Gastrocnemius medialis (tissue), 4 donors: ENCODE measurements at regions not wholly inside any gene's neighbourhood (a gene's known extent, or its start where the extent isn't known, plus 50 kb on each side); places are given as distances from the start of the nearest gene placed in this dataset.

Experiments used
- POLR2A ChIP-seq, 2 donors: fragments of 450-650 bp; IDR thresholded peaks; one replicate each; pipeline ENCODE4 v1.6.1; 2017; ENCODE audit warnings: antibody characterized with exemption in 2 of 2, mild to moderate bottlenecking in 2 of 2, moderate library complexity in 2 of 2
- TF ChIP-seq, protein P1 (sequence below), 5 experiments: fragments of 450-650 bp in 3 of 5; fragments of 200-600 bp in 2 of 5; sonication (generic) in 2 of 5; IDR thresholded peaks in 4 of 5; conservative IDR thresholded peaks in 1 of 5; 1 replicate in 4 of 5; 2 replicates in 1 of 5; pipeline ENCODE4 v1.5.1; 2016 to 2019; ENCODE audit warnings: antibody characterized with exemption in 5 of 5, mild to moderate bottlenecking in 3 of 5, moderate library complexity in 3 of 5

DNA sequence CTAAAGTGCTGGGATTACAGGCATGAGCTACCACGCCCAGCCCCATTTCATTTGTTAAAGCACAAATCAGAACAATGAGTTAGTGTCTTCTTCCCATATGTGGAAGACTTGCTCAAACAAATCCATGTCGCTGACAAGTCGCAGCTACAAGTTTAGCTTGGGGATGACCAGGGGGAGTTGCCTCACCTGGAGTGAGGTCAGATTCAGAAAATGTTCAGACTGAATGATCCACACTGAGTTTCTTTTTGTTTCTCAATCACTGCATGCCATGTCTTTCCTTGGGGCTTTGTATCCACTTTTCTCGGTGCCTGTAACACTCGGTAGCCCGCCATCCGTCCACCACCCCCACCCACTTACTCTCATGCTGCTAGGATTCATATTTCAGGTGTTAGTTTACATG, 437.3 kb upstream of the DYNLRB2 start:
- TF ChIP-seq, protein P1, sequence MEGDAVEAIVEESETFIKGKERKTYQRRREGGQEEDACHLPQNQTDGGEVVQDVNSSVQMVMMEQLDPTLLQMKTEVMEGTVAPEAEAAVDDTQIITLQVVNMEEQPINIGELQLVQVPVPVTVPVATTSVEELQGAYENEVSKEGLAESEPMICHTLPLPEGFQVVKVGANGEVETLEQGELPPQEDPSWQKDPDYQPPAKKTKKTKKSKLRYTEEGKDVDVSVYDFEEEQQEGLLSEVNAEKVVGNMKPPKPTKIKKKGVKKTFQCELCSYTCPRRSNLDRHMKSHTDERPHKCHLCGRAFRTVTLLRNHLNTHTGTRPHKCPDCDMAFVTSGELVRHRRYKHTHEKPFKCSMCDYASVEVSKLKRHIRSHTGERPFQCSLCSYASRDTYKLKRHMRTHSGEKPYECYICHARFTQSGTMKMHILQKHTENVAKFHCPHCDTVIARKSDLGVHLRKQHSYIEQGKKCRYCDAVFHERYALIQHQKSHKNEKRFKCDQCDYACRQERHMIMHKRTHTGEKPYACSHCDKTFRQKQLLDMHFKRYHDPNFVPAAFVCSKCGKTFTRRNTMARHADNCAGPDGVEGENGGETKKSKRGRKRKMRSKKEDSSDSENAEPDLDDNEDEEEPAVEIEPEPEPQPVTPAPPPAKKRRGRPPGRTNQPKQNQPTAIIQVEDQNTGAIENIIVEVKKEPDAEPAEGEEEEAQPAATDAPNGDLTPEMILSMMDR (IDR thresholded peaks at IDR 0.05 in 4 of 5, conservative IDR thresholded peaks at IDR 0.05 in 1 of 5) = no peak
- no peak for TF ChIP-seq POLR2A (IDR thresholded peaks at IDR 0.05)
